ENCODE measurements at regions not wholly inside any gene's neighbourhood (a gene's known extent, or its start where the extent isn't known, plus 50 kb on each side); places are given as distances from the start of the nearest gene placed in this dataset.

GRCh38 chr19:27885359-27885758, 1327.6 kb downstream of the UQCRFS1 start:
- DNase-seq, result no peak
- WGBS (ENCODE audit: insufficient coverage), result 85% methylated on average over 5 of the region's 7 CpGs
- Histone ChIP-seq H3K9me3 (ENCODE audit: control extremely low read depth in 1 of 5, control insufficient read depth in 4 of 5, insufficient read depth in 2 of 5, low read depth in 1 of 5, low read length in 4 of 5) (peaks cover 0 to 18% (median 11%) of the 10 kb centered on the region in 5 experiments), H3K4me1 (ENCODE audit: control extremely low read depth in 1 of 4, control insufficient read depth in 4 of 4, insufficient read depth in 4 of 4, low read length in 3 of 4) (no peaks in the 10 kb centered on the region), H3K36me3 (ENCODE audit: control insufficient read depth in 4 of 4, insufficient read depth in 4 of 4, low read length in 3 of 4) (no peaks in the 10 kb centered on the region), H3K4me3 (ENCODE audit: control insufficient read depth in 1 of 7, extremely low read depth in 1 of 7, insufficient read depth in 4 of 7, low read depth in 2 of 7, low read length in 6 of 7) (no peak overlapping the region), H3K27ac (ENCODE audit: insufficient read depth in 1 of 2, low read depth in 1 of 2, low read length in 2 of 2, poor library complexity in 1 of 2, severe bottlenecking in 2 of 2) (no peak overlapping the region), H3K27me3 (replicated peaks in 2 of 5; ENCODE audit: control insufficient read depth in 4 of 5, insufficient read depth in 5 of 5, low read length in 4 of 5) (no peaks in the 10 kb centered on the region)
- CTCF ChIA-PET, result no interaction called here
- POLR2A ChIA-PET, result no interaction called here

GRCh38 chr19:27884376-27884775, 1328.6 kb downstream of the UQCRFS1 start:
- DNase-seq, result no peak
- Histone ChIP-seq H3K27me3 (replicated peaks in 2 of 5; ENCODE audit: control insufficient read depth in 4 of 5, insufficient read depth in 5 of 5, low read length in 4 of 5) (no peaks in the 10 kb centered on the region), H3K4me1 (ENCODE audit: control extremely low read depth in 1 of 4, control insufficient read depth in 4 of 4, insufficient read depth in 4 of 4, low read length in 3 of 4) (no peaks in the 10 kb centered on the region), H3K4me3 (ENCODE audit: control insufficient read depth in 1 of 7, extremely low read depth in 1 of 7, insufficient read depth in 4 of 7, low read depth in 2 of 7, low read length in 6 of 7) (no peak overlapping the region), H3K9me3 (ENCODE audit: control extremely low read depth in 1 of 5, control insufficient read depth in 4 of 5, insufficient read depth in 2 of 5, low read depth in 1 of 5, low read length in 4 of 5) (peaks cover 0 to 14% (median 10%) of the 10 kb centered on the region in 5 experiments), H3K36me3 (ENCODE audit: control insufficient read depth in 4 of 4, insufficient read depth in 4 of 4, low read length in 3 of 4) (no peaks in the 10 kb centered on the region), H3K27ac (ENCODE audit: insufficient read depth in 1 of 2, low read depth in 1 of 2, low read length in 2 of 2, poor library complexity in 1 of 2, severe bottlenecking in 2 of 2) (no peak overlapping the region)
- ChIA-PET POLR2A (no interaction called here), CTCF (no interaction called here)
- WGBS (ENCODE audit: insufficient coverage), result 100% methylated on average over 2 of the region's 2 CpGs

GRCh38 chr19:27881213-27881612, 1331.7 kb downstream of the UQCRFS1 start:
- CTCF ChIA-PET, result no interaction called here
- H3K36me3 ChIP-seq (ENCODE audit: control insufficient read depth in 4 of 4, insufficient read depth in 4 of 4, low read length in 3 of 4), result no peaks in the 10 kb centered on the region
- no peak overlapping the region for H3K4me3 ChIP-seq (ENCODE audit: control insufficient read depth in 1 of 7, extremely low read depth in 1 of 7, insufficient read depth in 4 of 7, low read depth in 2 of 7, low read length in 6 of 7)
- H3K9me3 ChIP-seq (ENCODE audit: control extremely low read depth in 1 of 5, control insufficient read depth in 4 of 5, insufficient read depth in 2 of 5, low read depth in 1 of 5, low read length in 4 of 5), result peaks cover 0 to 2% (median 0%) of the 10 kb centered on the region in 5 experiments
- no peaks in the 10 kb centered on the region for H3K4me1 ChIP-seq (ENCODE audit: control extremely low read depth in 1 of 4, control insufficient read depth in 4 of 4, insufficient read depth in 4 of 4, low read length in 3 of 4)
- H3K27ac ChIP-seq (ENCODE audit: insufficient read depth in 1 of 2, low read depth in 1 of 2, low read length in 2 of 2, poor library complexity in 1 of 2, severe bottlenecking in 2 of 2), result no peak overlapping the region
- no peak for DNase-seq
- H3K27me3 ChIP-seq (replicated peaks in 2 of 5; ENCODE audit: control insufficient read depth in 4 of 5, insufficient read depth in 5 of 5, low read length in 4 of 5), result no peaks in the 10 kb centered on the region
- POLR2A ChIA-PET, result no interaction called here
- 80% methylated on average over 3 of the region's 3 CpGs for WGBS (ENCODE audit: insufficient coverage)

- H3K9me3 ChIP-seq (ENCODE audit: control extremely low read depth in 1 of 5, control insufficient read depth in 4 of 5, insufficient read depth in 2 of 5, low read depth in 1 of 5, low read length in 4 of 5), result peaks cover 0 to 20% (median 0%) of the 10 kb centered on the region in 5 experiments
- ChIA-PET CTCF (no interaction called here), POLR2A (no interaction called here)
- WGBS (ENCODE audit: insufficient coverage), result 89% methylated on average over 4 of the region's 6 CpGs
- H3K27me3 ChIP-seq (replicated peaks in 2 of 5; ENCODE audit: control insufficient read depth in 4 of 5, insufficient read depth in 5 of 5, low read length in 4 of 5), result no peaks in the 10 kb centered on the region
- no peaks in the 10 kb centered on the region for H3K4me1 ChIP-seq (ENCODE audit: control extremely low read depth in 1 of 4, control insufficient read depth in 4 of 4, insufficient read depth in 4 of 4, low read length in 3 of 4)
- no peaks in the 10 kb centered on the region for H3K36me3 ChIP-seq (ENCODE audit: control insufficient read depth in 4 of 4, insufficient read depth in 4 of 4, low read length in 3 of 4)
- no peak for DNase-seq
- H3K27ac ChIP-seq (ENCODE audit: insufficient read depth in 1 of 2, low read depth in 1 of 2, low read length in 2 of 2, poor library complexity in 1 of 2, severe bottlenecking in 2 of 2), result no peak overlapping the region
- H3K4me3 ChIP-seq (ENCODE audit: control insufficient read depth in 1 of 7, extremely low read depth in 1 of 7, insufficient read depth in 4 of 7, low read depth in 2 of 7, low read length in 6 of 7), result no peak overlapping the region
Measured at GRCh38 chr19:27876976-27877512, 1335.9 kb downstream of the UQCRFS1 start.

GRCh38 chr19:27876489-27876888, 1336.5 kb downstream of the UQCRFS1 start:
- CTCF ChIA-PET, result no interaction called here
- no peaks in the 10 kb centered on the region for H3K27me3 ChIP-seq (replicated peaks in 2 of 5; ENCODE audit: control insufficient read depth in 4 of 5, insufficient read depth in 5 of 5, low read length in 4 of 5)
- no peak for DNase-seq
- H3K4me1 ChIP-seq (ENCODE audit: control extremely low read depth in 1 of 4, control insufficient read depth in 4 of 4, insufficient read depth in 4 of 4, low read length in 3 of 4), result no peaks in the 10 kb centered on the region
- POLR2A ChIA-PET, result no interaction called here
- H3K9me3 ChIP-seq (ENCODE audit: control extremely low read depth in 1 of 5, control insufficient read depth in 4 of 5, insufficient read depth in 2 of 5, low read depth in 1 of 5, low read length in 4 of 5), result peaks cover 0 to 21% (median 0%) of the 10 kb centered on the region in 5 experiments
- H3K4me3 ChIP-seq (ENCODE audit: control insufficient read depth in 1 of 7, extremely low read depth in 1 of 7, insufficient read depth in 4 of 7, low read depth in 2 of 7, low read length in 6 of 7), result no peak overlapping the region
- H3K27ac ChIP-seq (ENCODE audit: insufficient read depth in 1 of 2, low read depth in 1 of 2, low read length in 2 of 2, poor library complexity in 1 of 2, severe bottlenecking in 2 of 2), result no peak overlapping the region
- 84% methylated on average over 3 of the region's 3 CpGs for WGBS (ENCODE audit: insufficient coverage)
- no peaks in the 10 kb centered on the region for H3K36me3 ChIP-seq (ENCODE audit: control insufficient read depth in 4 of 4, insufficient read depth in 4 of 4, low read length in 3 of 4)

- 79% methylated on average over 4 of the region's 4 CpGs for WGBS (ENCODE audit: insufficient coverage)
- no peak overlapping the region for H3K4me3 ChIP-seq (ENCODE audit: control insufficient read depth in 1 of 7, extremely low read depth in 1 of 7, insufficient read depth in 4 of 7, low read depth in 2 of 7, low read length in 6 of 7)
- no peaks in the 10 kb centered on the region for H3K27me3 ChIP-seq (replicated peaks in 2 of 5; ENCODE audit: control insufficient read depth in 4 of 5, insufficient read depth in 5 of 5, low read length in 4 of 5)
- H3K36me3 ChIP-seq (ENCODE audit: control insufficient read depth in 4 of 4, insufficient read depth in 4 of 4, low read length in 3 of 4), result no peaks in the 10 kb centered on the region
- no peak for DNase-seq
- H3K27ac ChIP-seq (ENCODE audit: insufficient read depth in 1 of 2, low read depth in 1 of 2, low read length in 2 of 2, poor library complexity in 1 of 2, severe bottlenecking in 2 of 2), result no peak overlapping the region
- CTCF ChIA-PET, result no interaction called here
- POLR2A ChIA-PET, result no interaction called here
- H3K9me3 ChIP-seq (ENCODE audit: control extremely low read depth in 1 of 5, control insufficient read depth in 4 of 5, insufficient read depth in 2 of 5, low read depth in 1 of 5, low read length in 4 of 5), result peaks cover 0 to 23% (median 4%) of the 10 kb centered on the region in 5 experiments
- H3K4me1 ChIP-seq (ENCODE audit: control extremely low read depth in 1 of 4, control insufficient read depth in 4 of 4, insufficient read depth in 4 of 4, low read length in 3 of 4), result no peaks in the 10 kb centered on the region
Measured at GRCh38 chr19:27872370-27872769, 1340.6 kb downstream of the UQCRFS1 start.

- POLR2A ChIA-PET, result no interaction called here
- CTCF ChIA-PET, result no interaction called here
Measured at GRCh38 chr19:27870293-27870692, 1342.7 kb downstream of the UQCRFS1 start.

More at GRCh38 chr19:27870293-27870692, 1342.7 kb downstream of the UQCRFS1 start:
- no peak for DNase-seq
- Histone ChIP-seq H3K27me3 (replicated peaks in 2 of 5; ENCODE audit: control insufficient read depth in 4 of 5, insufficient read depth in 5 of 5, low read length in 4 of 5) (no peaks in the 10 kb centered on the region), H3K27ac (ENCODE audit: insufficient read depth in 1 of 2, low read depth in 1 of 2, low read length in 2 of 2, poor library complexity in 1 of 2, severe bottlenecking in 2 of 2) (no peak overlapping the region), H3K4me3 (ENCODE audit: control insufficient read depth in 1 of 7, extremely low read depth in 1 of 7, insufficient read depth in 4 of 7, low read depth in 2 of 7, low read length in 6 of 7) (no peak overlapping the region), H3K4me1 (ENCODE audit: control extremely low read depth in 1 of 4, control insufficient read depth in 4 of 4, insufficient read depth in 4 of 4, low read length in 3 of 4) (no peaks in the 10 kb centered on the region), H3K9me3 (ENCODE audit: control extremely low read depth in 1 of 5, control insufficient read depth in 4 of 5, insufficient read depth in 2 of 5, low read depth in 1 of 5, low read length in 4 of 5) (peaks cover 1 to 28% (median 9%) of the 10 kb centered on the region in 5 experiments), H3K36me3 (ENCODE audit: control insufficient read depth in 4 of 4, insufficient read depth in 4 of 4, low read length in 3 of 4) (no peaks in the 10 kb centered on the region)

All from common myeloid progenitor, CD34-positive (primary cell).